Stomach (tissue), 8 donors: ENCODE measurements at regions not wholly inside any gene's neighbourhood (a gene's known extent, or its start where the extent isn't known, plus 50 kb on each side); places are given as distances from the start of the nearest gene placed in this dataset.

ENCODE experiments used
- DNase-seq, 2 donors: peaks; one replicate each; pipeline versions ENCODE4 v3.0.0 to v3.0.0-alpha.2; 2013 to 2019
- H3K27ac ChIP-seq, 5 donors: fragments of 200-600 bp in 4 of 5; sonication (generic) in 4 of 5; one replicate each; pipeline ENCODE4 v1.5.1; 2013 to 2019; ENCODE audit warnings: mild to moderate bottlenecking in 1 of 5, moderate library complexity in 1 of 5
- H3K27me3 ChIP-seq, 3 donors: fragments of 200-600 bp; sonication (generic); one replicate each; pipeline ENCODE4 v1.5.1; 2017 to 2019; ENCODE audit warnings: mixed run types in 1 of 3
- H3K36me3 ChIP-seq, 4 donors: fragments of 200-600 bp; sonication (generic); 1 replicate in 3 of 4; 2 replicates in 1 of 4; pipeline ENCODE4 v1.5.1; 2016 to 2019
- H3K4me1 ChIP-seq, 4 donors: fragments of 200-600 bp; sonication (generic); one replicate each; pipeline ENCODE4 v1.5.1; 2016 to 2019
- H3K4me3 ChIP-seq, 4 donors: fragments of 200-600 bp; sonication (generic) in 3 of 4; one replicate each; pipeline ENCODE4 v1.5.1; 2016 to 2019; ENCODE audit warnings: mild to moderate bottlenecking in 1 of 4
- H3K9me3 ChIP-seq, 4 donors: fragments of 200-600 bp; sonication (generic); one replicate each; pipeline ENCODE4 v1.5.1; 2016 to 2019
- CTCF ChIP-seq, 7 experiments: fragments of 450-650 bp in 4 of 7; fragments of 200-600 bp in 3 of 7; sonication (generic) in 3 of 7; IDR thresholded peaks; one replicate each; pipeline ENCODE4 v1.5.1; 2016 to 2019; ENCODE audit warnings: antibody characterized with exemption in 7 of 7, control low read depth in 2 of 7, mild to moderate bottlenecking in 1 of 7
- EP300 ChIP-seq: sonication (generic); formaldehyde crosslinking; IDR thresholded peaks from one replicate; pipeline ENCODE4 v1.6.1; 2017; ENCODE audit warnings: antibody characterized with exemption
- POLR2A ChIP-seq, 4 donors: fragments of 450-650 bp; IDR thresholded peaks; one replicate each; pipeline ENCODE4 v1.6.1; 2016; ENCODE audit warnings: antibody characterized with exemption in 4 of 4, control low read depth in 2 of 4, mild to moderate bottlenecking in 1 of 4, moderate library complexity in 1 of 4
- POLR2AphosphoS5 ChIP-seq, 3 donors: sonication (generic); formaldehyde crosslinking; IDR thresholded peaks; one replicate each; pipeline ENCODE4 v1.6.1; 2016; ENCODE audit warnings: antibody characterized with exemption in 3 of 3
- WGBS, 5 donors: extraction: QIAGEN DNeasy Blood & Tissue Kit in 3 of 5; methylation state at CpG; one replicate each; pipeline versions ENCODE4 v1.1.5 to v1.1.7; 2013 to 2018; 5-methylcytosine and 5-hydroxymethylcytosine counted together
- intact Hi-C: fragments of 100-400 bp; cut with DNase I; formaldehyde crosslinking; loops from one replicate; pipeline ENCODE4 v1.15.1; 2023; ENCODE audit warnings: low total_unique reads
- donor health status: healthy with polysubstance abuse.
- donor health status: Bipolar disorder and iron deficiency.
- donor health status: healthy.

- WGBS, 5 donors, result 52 to 76% (median 64%) methylated on average over 3 of the region's 3 CpGs
- DNase-seq, result peak in 1 of 2 donors; percentile 3
- no peaks in the 10 kb centered on the region for H3K36me3 ChIP-seq
- no peak overlapping the region for H3K4me3 ChIP-seq
- H3K9me3 ChIP-seq, result no peaks in the 10 kb centered on the region
- no peak for TF ChIP-seq CTCF (IDR thresholded peaks at IDR 0.05)
- H3K27ac ChIP-seq, result no peak overlapping the region
- H3K27me3 ChIP-seq, result no peaks in the 10 kb centered on the region
- intact Hi-C loops, result no loop called here
- H3K4me1 ChIP-seq, result no peaks in the 10 kb centered on the region
These were observed 71.8 kb upstream of the LRATD1 start for GRCh38 chr2:14560716-14561115.

- H3K4me1 ChIP-seq, result no peaks in the 10 kb centered on the region
- H3K9me3 ChIP-seq, result no peaks in the 10 kb centered on the region
- no peaks in the 10 kb centered on the region for H3K27me3 ChIP-seq
- DNase-seq, result no peak
- intact Hi-C loops, result no loop called here
- WGBS, 5 donors, result 57 to 78% (median 69%) methylated on average over 1 of the region's 1 CpG
- H3K27ac ChIP-seq, result no peak overlapping the region
- TF ChIP-seq POLR2AphosphoS5 (IDR thresholded peaks at IDR 0.05) (no peak), CTCF (IDR thresholded peaks at IDR 0.05) (no peak), POLR2A (IDR thresholded peaks at IDR 0.05) (no peak), EP300 (no peak)
- H3K4me3 ChIP-seq, result no peak overlapping the region
- H3K36me3 ChIP-seq, result no peaks in the 10 kb centered on the region
These were observed 69.2 kb upstream of the LRATD1 start for GRCh38 chr2:14563324-14563723.

- Histone ChIP-seq H3K27me3 (no peaks in the 10 kb centered on the region), H3K36me3 (no peaks in the 10 kb centered on the region), H3K9me3 (no peaks in the 10 kb centered on the region), H3K4me3 (no peak overlapping the region), H3K27ac (no peak overlapping the region), H3K4me1 (no peaks in the 10 kb centered on the region)
- intact Hi-C loops, result no loop called here
- no peak for DNase-seq
- TF ChIP-seq EP300 (no peak), CTCF (IDR thresholded peaks at IDR 0.05) (no peak), POLR2A (IDR thresholded peaks at IDR 0.05) (no peak), POLR2AphosphoS5 (IDR thresholded peaks at IDR 0.05) (no peak)
These were observed 66.9 kb upstream of the LRATD1 start for GRCh38 chr2:14565666-14566065.

- no peak for TF ChIP-seq CTCF (IDR thresholded peaks at IDR 0.05)
- TF ChIP-seq EP300, result no peak
- no peak for TF ChIP-seq POLR2A (IDR thresholded peaks at IDR 0.05)
- no peak for TF ChIP-seq POLR2AphosphoS5 (IDR thresholded peaks at IDR 0.05)
- no peak overlapping the region for H3K4me3 ChIP-seq
- no peaks in the 10 kb centered on the region for H3K36me3 ChIP-seq
- H3K9me3 ChIP-seq, result no peaks in the 10 kb centered on the region
- H3K27me3 ChIP-seq, result no peaks in the 10 kb centered on the region
- intact Hi-C loops, result no loop called here
- WGBS, 5 donors, result 29 to 55% (median 44%) methylated on average over 1 of the region's 1 CpG
- no peak for DNase-seq
- peaks cover 0 to under 1% (median 0%) of the 10 kb centered on the region in 4 donors for H3K4me1 ChIP-seq
- no peak overlapping the region for H3K27ac ChIP-seq
These were observed 65.0 kb upstream of the LRATD1 start for GRCh38 chr2:14567561-14567960.

GRCh38 chr2:14569294-14569693, 63.2 kb upstream of the LRATD1 start:
- Histone ChIP-seq H3K36me3 (no peaks in the 10 kb centered on the region), H3K27ac (no peak overlapping the region), H3K27me3 (no peaks in the 10 kb centered on the region), H3K9me3 (no peaks in the 10 kb centered on the region), H3K4me1 (peaks cover 0 to 3% (median 0%) of the 10 kb centered on the region in 4 donors), H3K4me3 (no peak overlapping the region)
- intact Hi-C loops, result no loop called here
- no peak for DNase-seq
- 65 to 78% (median 72%) methylated on average over 3 of the region's 3 CpGs for WGBS, 5 donors
- no peak for TF ChIP-seq EP300
- no peak for TF ChIP-seq POLR2A (IDR thresholded peaks at IDR 0.05)
- TF ChIP-seq CTCF (IDR thresholded peaks at IDR 0.05), result no peak
- no peak for TF ChIP-seq POLR2AphosphoS5 (IDR thresholded peaks at IDR 0.05)
